ENCODE measurements at regions not wholly inside any gene's neighbourhood (a gene's known extent, or its start where the extent isn't known, plus 50 kb on each side); places are given as distances from the start of the nearest gene placed in this dataset.

DNA sequence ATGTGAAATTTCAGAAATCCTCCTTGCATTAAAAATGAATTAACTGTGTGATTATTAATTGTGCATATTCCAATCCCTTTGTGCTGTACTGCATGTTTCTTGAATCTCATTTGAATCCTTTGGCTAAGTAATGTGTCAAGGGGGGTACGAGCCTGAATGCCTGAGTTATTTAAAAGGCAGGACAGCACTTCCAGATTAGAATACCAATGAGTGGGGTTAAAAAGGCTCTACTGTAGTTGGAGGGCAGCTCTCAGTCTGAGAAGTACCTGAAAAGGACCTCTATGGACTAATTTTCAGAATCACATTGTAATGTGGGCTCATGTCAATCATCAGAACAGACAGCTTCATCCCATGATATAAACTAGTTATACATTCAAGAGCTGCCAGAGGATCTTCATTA is 423.0 kb downstream of the GRB14 start:
- Histone ChIP-seq H3K27me3 (no peaks in the 10 kb centered on the region), H3K9me3 (peaks cover 0 to 7% of the 10 kb centered on the region in 2 donors), H3K4me3 (no peak overlapping the region), H3K36me3 (no peaks in the 10 kb centered on the region), H3K27ac (no peak overlapping the region), H3K4me1 (no peaks in the 10 kb centered on the region)
- no peak for DNase-seq (ENCODE audit: low spot score)
- TF ChIP-seq, protein P1, sequence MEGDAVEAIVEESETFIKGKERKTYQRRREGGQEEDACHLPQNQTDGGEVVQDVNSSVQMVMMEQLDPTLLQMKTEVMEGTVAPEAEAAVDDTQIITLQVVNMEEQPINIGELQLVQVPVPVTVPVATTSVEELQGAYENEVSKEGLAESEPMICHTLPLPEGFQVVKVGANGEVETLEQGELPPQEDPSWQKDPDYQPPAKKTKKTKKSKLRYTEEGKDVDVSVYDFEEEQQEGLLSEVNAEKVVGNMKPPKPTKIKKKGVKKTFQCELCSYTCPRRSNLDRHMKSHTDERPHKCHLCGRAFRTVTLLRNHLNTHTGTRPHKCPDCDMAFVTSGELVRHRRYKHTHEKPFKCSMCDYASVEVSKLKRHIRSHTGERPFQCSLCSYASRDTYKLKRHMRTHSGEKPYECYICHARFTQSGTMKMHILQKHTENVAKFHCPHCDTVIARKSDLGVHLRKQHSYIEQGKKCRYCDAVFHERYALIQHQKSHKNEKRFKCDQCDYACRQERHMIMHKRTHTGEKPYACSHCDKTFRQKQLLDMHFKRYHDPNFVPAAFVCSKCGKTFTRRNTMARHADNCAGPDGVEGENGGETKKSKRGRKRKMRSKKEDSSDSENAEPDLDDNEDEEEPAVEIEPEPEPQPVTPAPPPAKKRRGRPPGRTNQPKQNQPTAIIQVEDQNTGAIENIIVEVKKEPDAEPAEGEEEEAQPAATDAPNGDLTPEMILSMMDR (IDR thresholded peaks at IDR 0.05), result no peak

DNA sequence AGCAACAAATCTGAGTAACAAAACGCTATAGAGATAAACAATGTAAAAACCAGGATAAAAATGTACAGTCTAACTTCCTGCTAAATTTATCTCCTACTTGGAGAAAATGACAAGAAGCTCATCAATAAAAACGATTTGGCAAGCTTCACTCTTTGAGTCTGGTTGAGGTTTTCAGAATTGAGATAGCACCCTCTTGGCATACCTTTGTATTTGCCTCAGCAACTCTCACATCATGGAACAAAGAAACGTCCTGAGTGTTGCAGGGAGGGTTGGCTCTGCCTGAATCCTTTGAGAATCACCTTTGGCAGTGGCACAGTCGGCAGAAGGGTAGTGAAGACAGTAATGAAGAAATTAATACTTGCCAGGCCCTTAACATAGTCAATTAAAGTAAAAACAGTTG is 430.6 kb downstream of the GRB14 start:
- no peak for DNase-seq (ENCODE audit: low spot score)
- Histone ChIP-seq H3K36me3 (no peaks in the 10 kb centered on the region), H3K27me3 (no peaks in the 10 kb centered on the region), H3K4me3 (no peak overlapping the region), H3K4me1 (no peaks in the 10 kb centered on the region), H3K9me3 (peaks cover 0 to 15% of the 10 kb centered on the region in 2 donors), H3K27ac (no peak overlapping the region)
- TF ChIP-seq, protein P1 (IDR thresholded peaks at IDR 0.05), result no peak

DNA sequence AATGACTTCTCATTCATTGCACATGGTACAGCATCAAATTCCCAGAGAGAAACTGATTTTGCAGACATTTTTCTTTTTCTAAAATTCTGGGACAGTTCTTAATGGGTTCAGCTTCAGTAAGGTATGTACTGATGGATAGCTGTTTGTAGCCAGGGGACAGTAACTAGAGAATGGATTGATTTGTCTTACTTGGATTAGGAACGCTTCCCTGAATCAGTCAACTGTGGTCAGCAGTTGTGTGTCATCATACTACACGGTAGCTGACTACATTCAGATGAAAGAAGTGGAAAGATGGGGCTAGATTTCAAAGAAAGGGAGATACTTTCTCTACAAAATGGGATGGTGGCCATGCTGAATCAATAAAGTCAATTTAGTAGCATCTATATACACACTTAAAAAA is 431.4 kb downstream of the GRB14 start:
- H3K27ac ChIP-seq, result no peak overlapping the region
- TF ChIP-seq, protein P1 (IDR thresholded peaks at IDR 0.05), result no peak
- no peaks in the 10 kb centered on the region for H3K36me3 ChIP-seq
- H3K27me3 ChIP-seq, result no peaks in the 10 kb centered on the region
- no peak overlapping the region for H3K4me3 ChIP-seq
- H3K4me1 ChIP-seq, result no peaks in the 10 kb centered on the region
- no peak for DNase-seq (ENCODE audit: low spot score)
- peaks cover 0 to 15% of the 10 kb centered on the region in 2 donors for H3K9me3 ChIP-seq

DNA sequence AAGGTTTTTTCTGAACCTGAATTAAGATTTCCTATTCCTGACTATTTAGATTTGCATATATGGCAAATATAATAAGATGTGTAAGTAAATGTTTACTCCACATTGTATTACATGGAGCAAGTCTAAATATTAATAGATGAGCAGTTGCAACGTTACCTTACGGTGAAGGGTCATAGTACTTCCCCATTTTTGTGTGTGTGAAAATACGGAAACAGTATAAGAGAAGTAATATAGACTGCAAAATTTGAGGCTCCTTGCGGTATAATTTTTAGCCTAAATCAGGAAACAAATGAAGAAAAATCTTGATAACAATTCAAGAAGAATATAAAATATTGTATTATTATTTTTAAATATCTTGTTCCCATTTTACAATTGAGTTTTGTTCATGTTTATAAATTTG is 434.2 kb downstream of the GRB14 start:
- Histone ChIP-seq H3K27me3 (no peaks in the 10 kb centered on the region), H3K27ac (no peak overlapping the region), H3K9me3 (peaks cover 0 to 15% of the 10 kb centered on the region in 2 donors), H3K4me1 (no peaks in the 10 kb centered on the region), H3K36me3 (no peaks in the 10 kb centered on the region), H3K4me3 (no peak overlapping the region)
- no peak for DNase-seq (ENCODE audit: low spot score)
- TF ChIP-seq, protein P1 (IDR thresholded peaks at IDR 0.05), result no peak

DNA sequence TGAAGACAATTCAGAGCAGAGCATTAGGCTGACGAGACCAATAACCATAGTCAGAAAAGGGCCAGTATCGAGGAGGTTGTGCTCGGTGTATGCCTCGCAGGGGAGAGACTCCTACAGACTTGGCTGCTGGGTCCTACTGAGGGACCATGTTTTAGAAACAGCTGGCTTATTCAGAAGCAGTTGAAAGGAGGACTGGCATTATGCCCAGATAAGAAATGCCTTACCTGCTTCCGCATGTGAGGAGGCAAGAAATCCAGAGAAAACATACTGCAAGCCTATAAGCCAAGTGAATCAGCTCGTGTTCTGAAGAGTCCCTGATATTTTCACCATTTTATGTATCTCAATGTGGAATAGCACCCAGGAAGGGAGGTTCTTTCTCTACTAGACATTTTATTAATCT is 434.7 kb downstream of the GRB14 start:
- Histone ChIP-seq H3K27me3 (no peaks in the 10 kb centered on the region), H3K4me1 (no peaks in the 10 kb centered on the region), H3K9me3 (peaks cover 0 to 15% of the 10 kb centered on the region in 2 donors), H3K27ac (no peak overlapping the region), H3K4me3 (no peak overlapping the region), H3K36me3 (no peaks in the 10 kb centered on the region)
- TF ChIP-seq, protein P1 (IDR thresholded peaks at IDR 0.05), result no peak
- no peak for DNase-seq (ENCODE audit: low spot score)

DNA sequence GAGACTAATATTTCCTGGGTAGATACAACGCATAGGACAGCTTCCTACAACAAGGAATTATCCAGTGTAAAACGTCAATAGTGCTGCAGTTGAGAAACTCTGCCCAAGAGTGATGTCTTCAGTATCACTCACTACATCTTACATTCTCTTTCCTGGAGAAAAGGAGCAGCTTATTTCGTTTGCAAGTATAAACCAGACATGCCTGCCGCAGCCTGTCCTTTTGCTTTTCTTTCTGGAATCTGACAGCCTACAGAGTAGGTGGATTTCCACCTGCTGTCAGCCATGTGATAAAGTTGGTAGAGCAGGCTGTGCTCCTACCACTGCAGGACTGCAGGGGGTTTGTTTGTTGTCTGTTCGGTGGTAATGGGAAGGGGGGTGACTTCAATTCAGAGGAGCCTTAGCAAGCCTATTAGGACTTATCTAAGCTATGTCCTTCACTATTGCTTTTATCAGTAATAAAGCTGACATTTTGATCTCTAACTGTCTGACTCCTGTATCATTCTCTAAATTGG is 439.1 kb downstream of the GRB14 start:
- Histone ChIP-seq H3K36me3 (no peaks in the 10 kb centered on the region), H3K4me3 (no peak overlapping the region), H3K9me3 (no peaks in the 10 kb centered on the region), H3K27ac (no peak overlapping the region), H3K27me3 (no peaks in the 10 kb centered on the region), H3K4me1 (no peaks in the 10 kb centered on the region)
- TF ChIP-seq, protein P1 (IDR thresholded peaks at IDR 0.05), result no peak
- DNase-seq (ENCODE audit: low spot score), result no peak
